ENCODE measurements at regions not wholly inside any gene's neighbourhood (a gene's known extent, or its start where the extent isn't known, plus 50 kb on each side); places are given as distances from the start of the nearest gene placed in this dataset.

DNA sequence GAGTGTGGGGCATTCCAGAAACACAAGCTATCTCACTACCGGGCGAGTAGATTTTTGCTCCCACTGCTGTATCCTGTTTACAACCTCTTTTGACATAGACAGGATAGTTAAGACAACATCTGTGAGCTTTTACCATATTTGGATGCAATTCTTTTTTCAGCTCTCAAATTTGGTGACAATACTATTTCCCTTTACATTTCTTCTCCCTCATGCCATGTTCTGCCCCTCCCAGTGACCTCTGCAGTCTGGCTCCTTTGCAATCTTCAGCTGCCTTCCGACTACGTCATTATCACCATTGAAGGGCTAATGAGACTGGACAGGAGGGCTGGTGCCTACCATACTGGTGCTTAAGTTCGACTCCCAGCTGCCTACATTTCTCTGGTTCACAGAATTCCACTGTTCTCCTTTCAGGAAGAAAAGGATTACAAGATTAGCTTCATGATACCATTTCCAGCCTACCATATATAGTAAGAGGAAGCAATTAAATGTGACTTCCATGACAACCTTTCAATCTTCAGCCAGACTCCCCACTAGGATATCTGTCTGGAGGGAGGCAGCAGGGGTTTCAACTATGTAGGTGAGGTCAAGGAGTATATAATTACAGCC lies 251.6 kb downstream of the PHLDA1 start (continued):
- TF ChIP-seq, protein P1, sequence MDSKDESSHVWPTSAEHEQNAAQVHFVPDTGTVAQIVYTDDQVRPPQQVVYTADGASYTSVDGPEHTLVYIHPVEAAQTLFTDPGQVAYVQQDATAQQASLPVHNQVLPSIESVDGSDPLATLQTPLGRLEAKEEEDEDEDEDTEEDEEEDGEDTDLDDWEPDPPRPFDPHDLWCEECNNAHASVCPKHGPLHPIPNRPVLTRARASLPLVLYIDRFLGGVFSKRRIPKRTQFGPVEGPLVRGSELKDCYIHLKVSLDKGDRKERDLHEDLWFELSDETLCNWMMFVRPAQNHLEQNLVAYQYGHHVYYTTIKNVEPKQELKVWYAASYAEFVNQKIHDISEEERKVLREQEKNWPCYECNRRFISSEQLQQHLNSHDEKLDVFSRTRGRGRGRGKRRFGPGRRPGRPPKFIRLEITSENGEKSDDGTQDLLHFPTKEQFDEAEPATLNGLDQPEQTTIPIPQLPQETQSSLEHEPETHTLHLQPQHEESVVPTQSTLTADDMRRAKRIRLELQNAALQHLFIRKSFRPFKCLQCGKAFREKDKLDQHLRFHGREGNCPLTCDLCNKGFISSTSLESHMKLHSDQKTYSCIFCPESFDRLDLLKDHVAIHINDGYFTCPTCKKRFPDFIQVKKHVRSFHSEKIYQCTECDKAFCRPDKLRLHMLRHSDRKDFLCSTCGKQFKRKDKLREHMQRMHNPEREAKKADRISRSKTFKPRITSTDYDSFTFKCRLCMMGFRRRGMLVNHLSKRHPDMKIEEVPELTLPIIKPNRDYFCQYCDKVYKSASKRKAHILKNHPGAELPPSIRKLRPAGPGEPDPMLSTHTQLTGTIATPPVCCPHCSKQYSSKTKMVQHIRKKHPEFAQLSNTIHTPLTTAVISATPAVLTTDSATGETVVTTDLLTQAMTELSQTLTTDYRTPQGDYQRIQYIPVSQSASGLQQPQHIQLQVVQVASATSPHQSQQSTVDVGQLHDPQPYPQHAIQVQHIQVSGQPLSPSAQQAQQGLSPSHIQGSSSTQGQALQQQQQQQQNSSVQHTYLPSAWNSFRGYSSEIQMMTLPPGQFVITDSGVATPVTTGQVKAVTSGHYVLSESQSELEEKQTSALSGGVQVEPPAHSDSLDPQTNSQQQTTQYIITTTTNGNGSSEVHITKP (tag by site-specific recombination; IDR thresholded peaks at IDR 0.05): no peak
- no peak for TF ChIP-seq TSHZ1 (tag by site-specific recombination; IDR thresholded peaks at IDR 0.05; ENCODE audit: borderline replicate concordance)
- no peak for TF ChIP-seq ZNF292 (tag by site-specific recombination; IDR thresholded peaks at IDR 0.05; ENCODE audit: borderline replicate concordance, low read depth)
- peak; percentile 70 for TF ChIP-seq ZIC2 (tag by site-specific recombination; IDR thresholded peaks at IDR 0.05)
- no peak for TF ChIP-seq ZNF112 (tag by site-specific recombination; IDR thresholded peaks at IDR 0.05)
- 0 out of 2 replicates have a peak, but pooled peaks have one; percentile 32 for TF ChIP-seq ZXDB (tag by site-specific recombination; IDR thresholded peaks at IDR 0.05)
- no peak for TF ChIP-seq ZFP37 (tag by site-specific recombination; IDR thresholded peaks at IDR 0.05)
- no peak for TF ChIP-seq ZNF768 (tag by site-specific recombination; IDR thresholded peaks at IDR 0.05)
- TF ChIP-seq ZNF677 (tag by site-specific recombination; IDR thresholded peaks at IDR 0.05): no peak
- no peak for TF ChIP-seq ZNF394 (tag by site-specific recombination; IDR thresholded peaks at IDR 0.05; ENCODE audit: borderline replicate concordance)
- TF ChIP-seq, protein P2, sequence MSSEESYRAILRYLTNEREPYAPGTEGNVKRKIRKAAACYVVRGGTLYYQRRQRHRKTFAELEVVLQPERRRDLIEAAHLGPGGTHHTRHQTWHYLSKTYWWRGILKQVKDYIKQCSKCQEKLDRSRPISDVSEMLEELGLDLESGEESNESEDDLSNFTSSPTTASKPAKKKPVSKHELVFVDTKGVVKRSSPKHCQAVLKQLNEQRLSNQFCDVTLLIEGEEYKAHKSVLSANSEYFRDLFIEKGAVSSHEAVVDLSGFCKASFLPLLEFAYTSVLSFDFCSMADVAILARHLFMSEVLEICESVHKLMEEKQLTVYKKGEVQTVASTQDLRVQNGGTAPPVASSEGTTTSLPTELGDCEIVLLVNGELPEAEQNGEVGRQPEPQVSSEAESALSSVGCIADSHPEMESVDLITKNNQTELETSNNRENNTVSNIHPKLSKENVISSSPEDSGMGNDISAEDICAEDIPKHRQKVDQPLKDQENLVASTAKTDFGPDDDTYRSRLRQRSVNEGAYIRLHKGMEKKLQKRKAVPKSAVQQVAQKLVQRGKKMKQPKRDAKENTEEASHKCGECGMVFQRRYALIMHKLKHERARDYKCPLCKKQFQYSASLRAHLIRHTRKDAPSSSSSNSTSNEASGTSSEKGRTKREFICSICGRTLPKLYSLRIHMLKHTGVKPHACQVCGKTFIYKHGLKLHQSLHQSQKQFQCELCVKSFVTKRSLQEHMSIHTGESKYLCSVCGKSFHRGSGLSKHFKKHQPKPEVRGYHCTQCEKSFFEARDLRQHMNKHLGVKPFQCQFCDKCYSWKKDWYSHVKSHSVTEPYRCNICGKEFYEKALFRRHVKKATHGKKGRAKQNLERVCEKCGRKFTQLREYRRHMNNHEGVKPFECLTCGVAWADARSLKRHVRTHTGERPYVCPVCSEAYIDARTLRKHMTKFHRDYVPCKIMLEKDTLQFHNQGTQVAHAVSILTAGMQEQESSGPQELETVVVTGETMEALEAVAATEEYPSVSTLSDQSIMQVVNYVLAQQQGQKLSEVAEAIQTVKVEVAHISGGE (tag by site-specific recombination; conservative IDR thresholded peaks at IDR 0.05; ENCODE audit: low read depth): no peak
- no peak for TF ChIP-seq ZNF391 (tag by site-specific recombination; IDR thresholded peaks at IDR 0.05; ENCODE audit: borderline replicate concordance, low read depth)
- TF ChIP-seq ZNF398 (tag by site-specific recombination; IDR thresholded peaks at IDR 0.05): no peak
- no peak for TF ChIP-seq ZNF837 (tag by site-specific recombination; IDR thresholded peaks at IDR 0.05)
- TF ChIP-seq ZNF146 (tag by site-specific recombination; IDR thresholded peaks at IDR 0.05): no peak
- TF ChIP-seq ZNF155 (tag by site-specific recombination; IDR thresholded peaks at IDR 0.05): no peak
- TF ChIP-seq GLIS1 (tag by site-specific recombination; IDR thresholded peaks at IDR 0.05): peak; percentile 70
- TF ChIP-seq, protein P3, sequence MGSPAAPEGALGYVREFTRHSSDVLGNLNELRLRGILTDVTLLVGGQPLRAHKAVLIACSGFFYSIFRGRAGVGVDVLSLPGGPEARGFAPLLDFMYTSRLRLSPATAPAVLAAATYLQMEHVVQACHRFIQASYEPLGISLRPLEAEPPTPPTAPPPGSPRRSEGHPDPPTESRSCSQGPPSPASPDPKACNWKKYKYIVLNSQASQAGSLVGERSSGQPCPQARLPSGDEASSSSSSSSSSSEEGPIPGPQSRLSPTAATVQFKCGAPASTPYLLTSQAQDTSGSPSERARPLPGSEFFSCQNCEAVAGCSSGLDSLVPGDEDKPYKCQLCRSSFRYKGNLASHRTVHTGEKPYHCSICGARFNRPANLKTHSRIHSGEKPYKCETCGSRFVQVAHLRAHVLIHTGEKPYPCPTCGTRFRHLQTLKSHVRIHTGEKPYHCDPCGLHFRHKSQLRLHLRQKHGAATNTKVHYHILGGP (tag by site-specific recombination; IDR thresholded peaks at IDR 0.05): 0 out of 2 replicates have a peak, but pooled peaks have one; percentile 14
- TF ChIP-seq, protein P4, sequence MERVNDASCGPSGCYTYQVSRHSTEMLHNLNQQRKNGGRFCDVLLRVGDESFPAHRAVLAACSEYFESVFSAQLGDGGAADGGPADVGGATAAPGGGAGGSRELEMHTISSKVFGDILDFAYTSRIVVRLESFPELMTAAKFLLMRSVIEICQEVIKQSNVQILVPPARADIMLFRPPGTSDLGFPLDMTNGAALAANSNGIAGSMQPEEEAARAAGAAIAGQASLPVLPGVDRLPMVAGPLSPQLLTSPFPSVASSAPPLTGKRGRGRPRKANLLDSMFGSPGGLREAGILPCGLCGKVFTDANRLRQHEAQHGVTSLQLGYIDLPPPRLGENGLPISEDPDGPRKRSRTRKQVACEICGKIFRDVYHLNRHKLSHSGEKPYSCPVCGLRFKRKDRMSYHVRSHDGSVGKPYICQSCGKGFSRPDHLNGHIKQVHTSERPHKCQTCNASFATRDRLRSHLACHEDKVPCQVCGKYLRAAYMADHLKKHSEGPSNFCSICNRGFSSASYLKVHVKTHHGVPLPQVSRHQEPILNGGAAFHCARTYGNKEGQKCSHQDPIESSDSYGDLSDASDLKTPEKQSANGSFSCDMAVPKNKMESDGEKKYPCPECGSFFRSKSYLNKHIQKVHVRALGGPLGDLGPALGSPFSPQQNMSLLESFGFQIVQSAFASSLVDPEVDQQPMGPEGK (tag by site-specific recombination; IDR thresholded peaks at IDR 0.05): no peak
- TF ChIP-seq ZNF549 (tag by site-specific recombination; IDR thresholded peaks at IDR 0.05): no peak
